Putamen (tissue), 1 donor: ENCODE measurements at regions not wholly inside any gene's neighbourhood (a gene's known extent, or its start where the extent isn't known, plus 50 kb on each side); places are given as distances from the start of the nearest gene placed in this dataset.
"Not testable (repeated sequence)": the region's sequence is repeated elsewhere in the genome, so short reads cannot be mapped to it uniquely, and the experiment has no call there.

Source experiments
- DNase-seq: peaks from one replicate; pipeline ENCODE4 v3.0.0-alpha.2; 2016; ENCODE audit warnings: low spot score

DNA sequence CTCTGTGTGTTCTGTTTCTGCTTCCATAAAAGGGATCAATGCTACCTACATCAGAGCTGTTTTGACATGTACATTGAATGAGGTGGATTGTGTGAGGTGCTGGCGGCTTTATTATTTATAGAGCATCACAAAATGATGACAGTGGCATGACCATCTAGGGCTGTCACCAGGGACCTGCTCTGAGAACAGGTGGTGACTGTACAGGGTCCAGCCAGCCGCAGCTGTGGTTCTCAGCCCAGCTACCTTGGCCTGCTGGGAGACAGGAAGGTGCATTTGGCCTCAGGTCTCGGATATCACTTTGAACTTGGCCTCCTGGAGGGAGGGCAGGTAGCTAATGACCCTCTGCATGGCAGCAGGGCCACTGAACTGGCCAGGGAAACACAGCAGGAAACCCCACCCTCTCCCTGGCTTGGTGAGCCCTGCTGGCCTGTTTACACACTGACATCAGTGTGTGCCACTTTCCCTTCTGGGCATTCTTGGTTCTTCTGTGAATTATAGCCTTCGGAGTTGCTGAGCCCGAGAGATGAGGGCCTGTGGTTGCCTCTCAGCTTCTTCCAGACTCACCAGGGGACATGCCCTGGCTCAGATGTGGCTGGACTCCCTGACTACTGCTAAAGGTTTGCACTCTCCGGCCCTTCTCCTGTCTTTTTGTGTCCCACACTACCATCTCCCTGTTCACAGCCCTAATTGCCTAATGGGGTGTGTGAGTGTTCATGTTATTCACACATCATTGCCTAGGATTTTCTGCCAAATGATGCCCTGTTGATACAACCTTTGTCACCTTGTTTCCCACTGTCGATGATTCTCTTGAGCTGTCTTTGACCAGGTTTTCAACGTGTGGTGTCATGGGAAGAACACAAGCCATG, 109.2 kb upstream of the RAB12 start:
- DNase-seq, result no peak

GRCh38 chr18:8501044-8501443, 108.2 kb upstream of the RAB12 start:
- no peak for DNase-seq

GRCh38 chr18:8503248-8503647, 106.0 kb upstream of the RAB12 start:
- DNase-seq, result no peak

DNA sequence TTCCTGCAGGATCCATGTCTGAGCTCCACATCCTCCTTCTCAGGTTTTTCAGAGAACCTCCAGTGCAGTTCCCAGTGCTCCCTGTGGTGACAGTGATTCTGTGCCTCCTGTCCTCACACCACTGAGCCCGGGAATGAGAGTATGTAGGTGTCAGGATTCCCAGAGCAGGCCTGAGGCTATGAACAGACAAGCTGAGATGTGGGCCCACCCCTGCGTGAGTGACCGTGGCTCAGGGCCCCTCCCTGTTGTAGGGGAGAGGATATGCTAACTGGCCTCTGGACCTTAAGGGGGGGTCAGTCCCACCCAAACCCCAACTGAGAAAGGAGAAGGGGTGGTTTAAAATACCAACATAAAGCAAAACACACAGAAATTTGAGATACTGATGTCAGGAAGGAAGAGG, 104.8 kb upstream of the RAB12 start:
- no peak for DNase-seq

DNA sequence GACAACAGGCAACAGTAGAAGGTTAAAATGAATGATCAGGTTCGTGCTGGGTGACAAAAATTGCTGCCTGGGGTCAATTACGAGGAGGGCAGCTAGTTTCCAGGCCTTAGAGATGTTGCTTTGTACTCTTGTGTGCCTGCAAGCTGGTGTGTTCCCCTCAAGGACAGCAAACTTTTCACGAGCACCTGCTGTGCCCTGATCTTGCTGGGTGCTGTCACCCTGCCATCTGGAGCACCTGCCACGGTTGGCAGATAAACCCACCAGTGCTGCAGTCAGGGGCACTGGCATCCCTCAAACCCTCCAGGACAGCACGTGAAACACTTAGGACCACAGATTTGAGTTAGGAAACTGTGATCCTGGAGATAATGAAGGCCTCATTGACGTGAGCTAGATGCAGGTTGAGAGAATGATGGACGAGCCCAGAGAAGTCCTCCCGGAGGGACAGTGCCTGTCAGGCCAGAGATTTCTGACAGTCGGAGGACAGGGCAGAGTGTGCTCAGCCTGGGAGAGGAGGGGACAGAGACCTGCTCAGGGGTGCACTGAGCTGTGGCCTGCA, 104.3 kb upstream of the RAB12 start:
- no peak for DNase-seq

DNA sequence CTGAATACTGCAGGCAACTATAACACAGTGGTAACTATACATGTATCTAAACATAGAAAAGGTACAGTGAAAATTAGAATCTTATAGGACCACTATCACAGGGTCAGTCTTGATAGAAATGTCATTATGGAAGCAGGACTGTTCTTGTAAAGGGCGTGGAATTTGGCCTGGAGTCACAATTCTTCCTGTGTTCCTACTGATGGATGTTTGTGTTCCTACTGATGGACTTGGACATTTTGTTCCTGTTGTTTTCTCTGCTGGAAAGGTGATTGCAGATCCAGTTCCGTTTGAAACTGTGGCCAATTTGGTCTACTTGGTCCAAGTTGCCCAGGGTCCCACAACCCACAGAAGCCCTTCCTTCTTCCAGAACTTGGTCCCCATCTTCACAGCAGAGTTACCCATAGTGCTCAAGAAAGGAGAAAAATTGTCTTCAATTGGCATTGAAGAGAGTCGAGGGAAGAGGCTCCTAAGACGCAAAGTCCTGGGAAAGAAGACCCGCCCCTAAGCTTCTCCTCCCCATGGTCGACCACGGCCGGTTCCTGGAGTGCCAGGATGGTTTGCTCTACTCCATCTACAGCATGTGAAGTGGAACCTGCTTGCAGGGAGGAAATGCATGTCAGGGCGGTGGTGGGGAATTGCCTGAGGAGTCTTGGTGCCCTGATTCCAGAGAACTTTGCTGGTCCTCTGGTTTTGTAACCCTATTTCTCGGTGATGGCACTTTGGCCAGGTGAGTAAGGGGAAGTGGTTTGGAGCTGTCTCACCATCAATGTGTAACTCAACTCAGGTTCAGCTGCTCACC, 102.8 kb upstream of the RAB12 start:
- no peak for DNase-seq

DNA sequence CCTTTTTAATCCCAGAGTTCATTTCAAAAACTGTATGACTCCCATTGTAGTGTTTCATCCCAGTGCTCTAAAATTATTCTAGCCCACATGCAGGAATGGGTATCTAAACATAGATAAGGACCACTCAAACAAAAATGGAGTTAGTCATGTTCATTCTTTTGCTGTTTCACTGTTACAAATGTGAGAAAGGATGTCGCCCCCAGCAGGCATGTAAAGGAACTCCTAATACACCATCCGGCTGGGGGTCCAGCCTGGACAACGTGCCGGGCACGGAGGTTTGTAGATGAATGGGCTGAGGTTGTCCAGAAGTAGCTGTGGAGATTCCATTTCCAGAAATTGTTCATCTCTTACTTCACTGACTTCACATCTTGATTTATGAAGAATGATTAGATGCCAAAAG, 101.9 kb upstream of the RAB12 start:
- no peak for DNase-seq

- no peak for DNase-seq
These were observed 101.1 kb upstream of the RAB12 start for GRCh38 chr18:8507915-8508705.

- DNase-seq, result no peak
These were observed 96.0 kb upstream of the RAB12 start for GRCh38 chr18:8513249-8513648.

- no peak for DNase-seq
These were observed 94.8 kb upstream of the RAB12 start for GRCh38 chr18:8514409-8514808.

GRCh38 chr18:8515142-8515865, 93.9 kb upstream of the RAB12 start:
- DNase-seq, result no peak

- no peak for DNase-seq
These were observed 92.6 kb upstream of the RAB12 start for GRCh38 chr18:8516371-8517250.

- DNase-seq, result no peak
These were observed 92.0 kb upstream of the RAB12 start for GRCh38 chr18:8517276-8517675.

- DNase-seq, result no peak
These were observed 90.1 kb upstream of the RAB12 start for GRCh38 chr18:8519102-8519501.

- no peak for DNase-seq
These were observed 89.0 kb upstream of the RAB12 start for GRCh38 chr18:8520266-8520665.

- no peak for DNase-seq
These were observed 86.5 kb upstream of the RAB12 start for GRCh38 chr18:8522756-8523155.

DNA sequence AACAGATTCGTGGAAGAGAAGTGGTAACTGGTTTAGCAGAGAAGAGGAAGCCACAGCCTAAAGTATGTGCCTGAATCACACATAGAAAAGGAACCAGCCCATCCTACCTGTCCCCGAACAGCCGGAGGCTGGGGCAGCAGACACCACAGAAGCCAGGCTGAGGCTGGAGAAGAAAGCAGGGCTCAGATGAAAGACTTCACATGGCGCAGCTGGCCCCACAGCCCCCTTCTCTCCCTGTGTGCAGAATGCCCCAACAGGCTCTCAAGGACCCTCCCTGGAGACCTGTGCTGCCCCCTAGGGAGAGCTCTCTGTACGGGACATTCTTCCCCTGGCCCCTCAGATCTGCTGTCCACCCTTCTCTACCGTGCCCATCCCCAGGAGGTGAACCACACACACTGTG, 83.5 kb upstream of the RAB12 start:
- no peak for DNase-seq

GRCh38 chr18:8526332-8526731, 82.9 kb upstream of the RAB12 start:
- no peak for DNase-seq

DNA sequence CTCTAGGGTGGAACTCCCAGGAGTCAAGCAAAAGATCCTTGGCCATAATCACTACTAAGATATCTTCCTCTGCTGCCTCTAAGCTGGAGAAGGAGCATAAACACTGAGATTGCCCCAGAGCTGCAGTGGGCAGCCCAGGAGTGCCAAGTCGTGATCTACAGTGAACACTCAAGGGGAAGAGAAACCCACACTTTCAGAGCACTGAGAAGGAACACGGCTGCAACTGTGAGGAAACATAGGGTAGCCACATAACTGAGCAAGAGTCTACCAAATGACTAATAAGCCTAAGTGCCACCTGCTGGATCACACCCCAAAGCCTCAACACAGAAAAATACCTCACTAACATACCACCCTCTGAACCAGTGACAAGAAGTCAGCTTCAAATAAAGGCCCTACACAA, 79.6 kb upstream of the RAB12 start:
- DNase-seq, result no peak

DNA sequence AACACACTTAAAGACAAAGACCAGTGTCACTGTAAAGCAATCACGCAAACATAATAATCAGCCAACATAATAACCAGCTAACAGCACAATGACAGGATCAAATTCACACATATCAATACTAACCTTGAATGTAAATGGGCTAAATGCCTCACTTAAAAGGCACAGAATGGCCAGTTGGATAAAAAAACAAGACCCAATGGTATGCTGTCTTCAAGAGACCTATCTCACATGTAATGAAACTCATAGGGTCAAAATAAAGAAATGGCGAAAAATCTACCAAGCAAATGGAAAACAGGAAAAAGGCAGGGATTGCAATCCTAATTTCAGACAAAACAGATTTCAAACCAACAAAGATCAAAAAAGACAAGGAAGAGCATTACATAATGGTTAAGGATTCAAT, 78.2 kb upstream of the RAB12 start:
- not testable (repeated sequence) for DNase-seq

- no peak for DNase-seq
These were observed 73.0 kb upstream of the RAB12 start for GRCh38 chr18:8536231-8536630.
